OCI-LY3 (cell line): ENCODE measurements at regions not wholly inside any gene's neighbourhood (a gene's known extent, or its start where the extent isn't known, plus 50 kb on each side); places are given as distances from the start of the nearest gene placed in this dataset.

Experiments
- CTCF ChIP-seq: fragments of 200-600, 300-600 bp; sonication (generic); IDR thresholded peaks from 2 replicates; pipeline ENCODE4 v1.5.1; 2014; ENCODE audit warnings: antibody characterized with exemption, low read length, low read depth
- EZH2phosphoT487 ChIP-seq: fragments of 200-600 bp; shearing (Covaris generic); IDR thresholded peaks from 2 replicates; pipeline ENCODE4 v1.6.1; 2018; ENCODE audit warnings: antibody characterized with exemption, mixed run types, low read depth

- TF ChIP-seq CTCF (no peak), EZH2phosphoT487 (no peak)
These were observed 176.7 kb upstream of the GOLIM4 start for GRCh38 chr3:168272343-168272985.
